HG03460 (cell line): ENCODE measurements at regions not wholly inside any gene's neighbourhood (a gene's known extent, or its start where the extent isn't known, plus 50 kb on each side); places are given as distances from the start of the nearest gene placed in this dataset.

Source experiments
- ATAC-seq: cut with Tn5 transposase; IDR thresholded peaks from one replicate; pipeline ENCODE4 v1.9.1; 2021; ENCODE audit not compliant: unreplicated experiment

GRCh38 chr4:137212601-137213000 lies 319.7 kb downstream of the PCDH18 start:
- no peak for ATAC-seq

- ATAC-seq, result no peak
Measured at GRCh38 chr4:137209240-137209639, 323.1 kb downstream of the PCDH18 start.

GRCh38 chr4:137206781-137207180 lies 325.5 kb downstream of the PCDH18 start:
- ATAC-seq, result no peak

- no peak for ATAC-seq
Measured at GRCh38 chr4:137203601-137204000, 328.7 kb downstream of the PCDH18 start.

- ATAC-seq, result no peak
Measured at GRCh38 chr4:137200322-137200721, 332.0 kb downstream of the PCDH18 start.

- ATAC-seq, result no peak
Measured at GRCh38 chr4:137198791-137199190, 333.5 kb downstream of the PCDH18 start.

GRCh38 chr4:137194670-137195069 lies 337.6 kb downstream of the PCDH18 start:
- no peak for ATAC-seq

GRCh38 chr4:137193564-137193963 lies 338.7 kb downstream of the PCDH18 start:
- no peak for ATAC-seq

- no peak for ATAC-seq
Measured at GRCh38 chr4:137181293-137181899, 350.9 kb downstream of the PCDH18 start.

GRCh38 chr4:137180349-137180748 lies 351.9 kb downstream of the PCDH18 start:
- ATAC-seq, result no peak

- ATAC-seq, result no peak
Measured at GRCh38 chr4:137156807-137157206, 375.5 kb downstream of the PCDH18 start.

- ATAC-seq, result no peak
Measured at GRCh38 chr4:137156054-137156453, 376.2 kb downstream of the PCDH18 start.

- no peak for ATAC-seq
Measured at GRCh38 chr4:137131201-137131600, 401.1 kb downstream of the PCDH18 start.

GRCh38 chr4:137129845-137130244 lies 402.4 kb downstream of the PCDH18 start:
- no peak for ATAC-seq

GRCh38 chr4:137129441-137129840 lies 402.9 kb downstream of the PCDH18 start:
- no peak for ATAC-seq

GRCh38 chr4:137125011-137125410 lies 407.3 kb downstream of the PCDH18 start:
- no peak for ATAC-seq

- ATAC-seq, result peak; percentile 86
Measured at GRCh38 chr4:137124278-137124932, 407.9 kb downstream of the PCDH18 start.

GRCh38 chr4:137122876-137123275 lies 409.4 kb downstream of the PCDH18 start:
- no peak for ATAC-seq

- no peak for ATAC-seq
Measured at GRCh38 chr4:137116144-137116543, 416.1 kb downstream of the PCDH18 start.

- no peak for ATAC-seq
Measured at GRCh38 chr4:137106733-137107132, 425.6 kb downstream of the PCDH18 start.

- ATAC-seq, result no peak
Measured at GRCh38 chr4:137106287-137106686, 426.0 kb downstream of the PCDH18 start.

GRCh38 chr4:137090951-137091350 lies 441.3 kb downstream of the PCDH18 start:
- ATAC-seq, result no peak

- no peak for ATAC-seq
Measured at GRCh38 chr4:137083571-137084135, 448.6 kb downstream of the PCDH18 start.
